ENCODE measurements at regions not wholly inside any gene's neighbourhood (a gene's known extent, or its start where the extent isn't known, plus 50 kb on each side); places are given as distances from the start of the nearest gene placed in this dataset.

DNA sequence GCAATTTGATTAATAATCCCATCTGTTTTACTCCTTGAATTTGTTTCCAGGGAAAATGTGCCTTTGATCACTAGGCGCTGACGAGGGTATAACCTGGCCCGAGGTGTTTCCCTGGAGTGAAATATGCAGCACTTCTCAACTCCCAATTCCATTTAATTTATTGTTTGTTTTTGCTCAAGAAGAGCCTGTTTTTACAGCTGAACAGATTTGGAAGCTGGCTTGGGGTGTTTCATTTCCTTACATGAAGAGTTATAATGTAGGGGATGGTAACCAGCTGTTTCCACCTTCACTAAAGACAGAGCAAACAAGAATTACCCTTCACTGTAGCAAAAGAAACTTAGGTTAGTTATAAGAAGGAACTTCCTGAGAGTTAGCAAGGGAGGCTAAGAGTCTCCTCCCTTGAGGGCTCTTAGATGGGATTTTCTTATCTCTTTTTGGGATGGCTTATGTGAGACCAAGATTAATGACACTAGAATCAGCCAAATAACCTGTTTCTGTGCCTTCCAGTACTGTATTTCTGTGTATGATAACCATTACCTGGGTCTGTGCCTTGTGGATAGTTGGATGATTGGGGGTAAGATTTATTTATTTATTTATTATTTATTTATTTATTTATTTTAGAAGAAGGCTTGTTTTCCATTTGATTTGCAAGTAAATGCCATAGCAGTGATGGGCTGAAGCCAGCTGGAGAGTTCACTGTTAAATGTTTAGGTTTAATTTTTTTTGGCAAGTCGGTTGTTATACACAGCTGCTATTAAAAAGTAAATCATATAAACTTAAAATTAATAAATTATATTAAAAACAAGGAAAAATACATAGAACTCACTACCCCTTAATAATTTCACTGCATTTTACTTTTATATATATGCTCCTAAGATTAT, 162.2 kb upstream of the BMP2 start:
- H3K27ac ChIP-seq (ENCODE audit: low read depth, low read length) = no peak overlapping the region
- no peaks in the 10 kb centered on the region for H3K27me3 ChIP-seq (ENCODE audit: control insufficient read depth, insufficient read depth, low read length)
- H3K9me3 ChIP-seq (ENCODE audit: control insufficient read depth, insufficient read depth, low read length) = no peaks in the 10 kb centered on the region
- H3K36me3 ChIP-seq (ENCODE audit: control insufficient read depth, insufficient read depth, low read length) = no peaks in the 10 kb centered on the region
- no peaks in the 10 kb centered on the region for H3K4me1 ChIP-seq (ENCODE audit: control insufficient read depth, insufficient read depth, low read length)
- WGBS (ENCODE audit: insufficient coverage) = no CpG with 5 or more reads among the region's 4 CpGs
- H3K4me3 ChIP-seq (ENCODE audit: low read depth, low read length) = no peak overlapping the region
- peak in 2 of 6 donors; percentile 5 to 25 for DNase-seq (ENCODE audit: low read depth in 4 of 6, low spot score in 6 of 6)

DNA sequence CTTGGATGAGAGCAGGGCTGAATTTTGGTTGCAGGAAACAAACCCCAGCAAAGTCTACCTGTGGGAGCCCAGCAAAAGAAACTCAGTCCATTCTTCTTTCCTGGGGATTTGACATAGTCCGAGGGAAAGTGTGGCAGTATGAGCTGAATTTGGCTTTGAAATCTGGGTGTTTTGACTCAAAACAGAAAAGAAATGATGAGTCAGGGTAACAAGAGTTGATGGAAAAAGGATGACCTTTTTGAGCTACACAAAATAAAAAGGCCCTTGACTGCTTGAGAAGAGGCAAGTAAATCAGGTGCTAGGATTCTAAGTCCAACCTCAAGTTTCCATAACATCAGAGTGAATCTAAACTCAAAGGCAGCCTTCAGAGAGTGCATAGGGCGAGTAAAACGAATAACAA, 163.3 kb upstream of the BMP2 start:
- no peak for DNase-seq (ENCODE audit: low read depth in 4 of 6, low spot score in 6 of 6)
- H3K4me3 ChIP-seq (ENCODE audit: low read depth, low read length) = no peak overlapping the region
- no peaks in the 10 kb centered on the region for H3K9me3 ChIP-seq (ENCODE audit: control insufficient read depth, insufficient read depth, low read length)
- no peaks in the 10 kb centered on the region for H3K27me3 ChIP-seq (ENCODE audit: control insufficient read depth, insufficient read depth, low read length)
- H3K36me3 ChIP-seq (ENCODE audit: control insufficient read depth, insufficient read depth, low read length) = no peaks in the 10 kb centered on the region
- H3K27ac ChIP-seq (ENCODE audit: low read depth, low read length) = no peak overlapping the region
- 90% methylated on average over 3 of the region's 3 CpGs for WGBS (ENCODE audit: insufficient coverage)
- no peaks in the 10 kb centered on the region for H3K4me1 ChIP-seq (ENCODE audit: control insufficient read depth, insufficient read depth, low read length)

DNA sequence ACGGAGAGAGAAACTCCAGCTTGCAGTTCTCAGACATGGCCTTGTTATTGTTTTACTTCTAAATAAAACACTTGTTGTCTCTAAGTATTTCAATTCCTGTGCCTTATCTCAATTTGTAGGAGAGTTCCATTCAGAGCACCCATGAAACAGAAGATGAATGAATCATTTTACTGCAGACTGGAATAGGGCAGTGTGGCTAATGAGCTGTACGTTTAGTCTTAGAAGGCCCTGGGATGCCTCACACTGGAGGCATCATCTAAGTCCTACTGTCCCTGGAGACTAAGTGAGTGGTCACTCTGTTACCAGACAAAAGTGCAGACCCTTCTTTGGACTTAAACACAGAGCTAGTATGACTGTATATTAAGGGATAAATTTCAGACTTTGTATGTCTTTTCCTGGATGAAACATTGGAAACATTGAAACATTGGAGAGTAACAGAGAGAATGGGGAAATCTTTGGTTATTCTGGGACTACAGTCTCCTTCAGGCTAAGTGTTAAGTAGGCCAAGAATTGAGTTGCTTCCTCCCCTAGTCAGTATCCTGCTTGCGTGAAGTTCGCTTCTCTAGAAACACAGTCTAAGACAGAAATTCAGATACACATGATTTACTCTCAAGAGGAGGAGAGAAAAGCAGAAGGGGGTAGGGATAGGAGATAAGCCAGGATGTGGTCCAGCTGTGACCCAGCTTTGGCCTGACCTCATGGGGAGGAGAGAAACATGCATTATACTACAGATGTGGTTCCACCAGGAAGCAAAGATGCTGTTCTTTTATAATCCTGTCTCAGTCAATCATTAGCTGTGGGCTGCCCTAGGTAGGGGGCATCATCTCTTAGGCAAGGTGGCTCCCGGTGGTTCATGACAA, 167.4 kb upstream of the BMP2 start:
- Histone ChIP-seq H3K4me1 (ENCODE audit: control insufficient read depth, insufficient read depth, low read length) (no peaks in the 10 kb centered on the region), H3K9me3 (ENCODE audit: control insufficient read depth, insufficient read depth, low read length) (no peaks in the 10 kb centered on the region), H3K27ac (ENCODE audit: low read depth, low read length) (no peak overlapping the region), H3K4me3 (ENCODE audit: low read depth, low read length) (no peak overlapping the region), H3K36me3 (ENCODE audit: control insufficient read depth, insufficient read depth, low read length) (no peaks in the 10 kb centered on the region), H3K27me3 (ENCODE audit: control insufficient read depth, insufficient read depth, low read length) (no peaks in the 10 kb centered on the region)
- 29% methylated on average over 1 of the region's 5 CpGs for whole genome bisulfite sequencing (ENCODE audit: insufficient coverage)
- no peak for DNase-seq (ENCODE audit: low read depth in 4 of 6, low spot score in 6 of 6)

DNA sequence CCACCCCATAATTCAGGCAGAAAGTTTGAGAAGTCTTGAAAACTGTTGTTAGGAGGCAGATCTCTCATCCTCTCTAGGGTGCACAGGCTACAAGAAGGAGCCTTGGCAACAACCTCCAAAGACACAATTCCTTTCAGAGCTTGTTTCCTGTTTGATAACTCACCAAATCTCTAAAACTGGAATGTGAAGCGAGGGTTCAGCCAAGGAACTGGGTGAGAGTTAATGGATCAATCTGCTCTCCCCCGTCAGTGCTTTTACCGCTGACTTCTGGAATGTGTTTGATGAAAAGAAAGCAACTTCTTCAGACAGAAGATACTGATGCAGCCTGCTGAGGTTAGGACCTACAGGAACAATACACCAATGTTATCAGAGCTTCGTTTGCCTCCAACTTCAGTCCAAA, 171.8 kb upstream of the BMP2 start:
- no peak overlapping the region for H3K4me3 ChIP-seq (ENCODE audit: low read depth, low read length)
- no peaks in the 10 kb centered on the region for H3K4me1 ChIP-seq (ENCODE audit: control insufficient read depth, insufficient read depth, low read length)
- H3K36me3 ChIP-seq (ENCODE audit: control insufficient read depth, insufficient read depth, low read length) = no peaks in the 10 kb centered on the region
- DNase-seq (ENCODE audit: low read depth in 4 of 6, low spot score in 6 of 6) = no peak
- WGBS (ENCODE audit: insufficient coverage) = 30% methylated on average over 2 of the region's 4 CpGs
- no peaks in the 10 kb centered on the region for H3K9me3 ChIP-seq (ENCODE audit: control insufficient read depth, insufficient read depth, low read length)
- no peak overlapping the region for H3K27ac ChIP-seq (ENCODE audit: low read depth, low read length)
- no peaks in the 10 kb centered on the region for H3K27me3 ChIP-seq (ENCODE audit: control insufficient read depth, insufficient read depth, low read length)

DNA sequence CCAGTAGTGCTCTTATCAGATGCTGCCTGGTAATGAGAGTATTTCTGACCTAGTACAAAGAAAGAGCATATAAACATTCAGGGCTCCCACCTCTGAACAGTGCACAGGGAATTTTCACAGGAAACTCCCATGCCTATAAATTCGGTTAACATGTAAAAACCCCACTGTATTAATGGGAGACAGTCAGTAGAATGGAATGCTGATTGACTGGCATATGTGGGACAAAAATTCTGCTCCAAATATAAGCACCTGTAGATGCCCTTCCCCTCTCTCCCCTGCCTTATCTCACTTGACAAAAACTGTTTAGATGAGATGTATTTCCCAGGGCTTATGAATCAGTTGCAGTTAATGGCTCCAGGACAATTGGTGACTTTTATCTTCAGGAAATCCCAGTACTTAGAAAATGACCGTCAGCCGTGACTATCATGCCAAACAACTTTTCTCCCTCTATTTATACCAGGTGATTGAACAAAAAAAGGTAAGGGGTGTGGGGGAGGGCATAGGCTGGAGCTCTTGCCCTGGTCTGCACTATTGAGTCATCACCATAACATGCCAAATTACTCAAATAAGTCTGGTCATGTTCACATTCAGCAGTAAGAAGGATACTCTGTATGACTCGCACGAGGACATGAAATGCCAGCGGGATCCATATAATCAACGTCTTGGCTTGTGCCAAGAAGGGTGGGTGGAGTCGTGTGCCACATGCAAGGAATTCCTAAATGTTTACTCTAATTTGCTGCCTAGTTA, 176.4 kb upstream of the BMP2 start:
- no peaks in the 10 kb centered on the region for H3K4me1 ChIP-seq (ENCODE audit: control insufficient read depth, insufficient read depth, low read length)
- H3K36me3 ChIP-seq (ENCODE audit: control insufficient read depth, insufficient read depth, low read length) = no peaks in the 10 kb centered on the region
- 80% methylated on average over 2 of the region's 8 CpGs for WGBS (ENCODE audit: insufficient coverage)
- H3K4me3 ChIP-seq (ENCODE audit: low read depth, low read length) = no peak overlapping the region
- no peaks in the 10 kb centered on the region for H3K9me3 ChIP-seq (ENCODE audit: control insufficient read depth, insufficient read depth, low read length)
- DNase-seq (ENCODE audit: low read depth in 4 of 6, low spot score in 6 of 6) = no peak
- no peak overlapping the region for H3K27ac ChIP-seq (ENCODE audit: low read depth, low read length)
- H3K27me3 ChIP-seq (ENCODE audit: control insufficient read depth, insufficient read depth, low read length) = no peaks in the 10 kb centered on the region

DNA sequence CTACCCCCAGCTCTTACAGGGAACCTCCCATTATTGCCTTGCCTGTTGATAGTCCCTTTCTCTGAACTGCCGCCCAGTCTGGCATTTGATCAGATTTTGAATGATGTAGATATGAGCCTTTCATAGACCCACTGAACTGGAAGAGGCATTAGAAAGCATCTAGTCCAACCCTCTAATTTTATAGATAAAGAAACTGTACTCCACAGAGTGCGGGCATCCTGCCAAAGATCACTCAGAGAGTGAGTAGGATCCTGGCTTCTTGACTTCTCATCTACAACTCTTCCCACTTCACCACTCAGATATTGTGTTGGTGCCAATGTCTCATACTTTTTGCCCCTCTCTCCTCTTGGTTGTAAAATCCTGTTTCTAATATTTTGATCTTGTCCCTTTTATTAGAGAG, 179.2 kb upstream of the BMP2 start:
- Histone ChIP-seq H3K9me3 (ENCODE audit: control insufficient read depth, insufficient read depth, low read length) (no peaks in the 10 kb centered on the region), H3K27me3 (ENCODE audit: control insufficient read depth, insufficient read depth, low read length) (no peaks in the 10 kb centered on the region), H3K36me3 (ENCODE audit: control insufficient read depth, insufficient read depth, low read length) (no peaks in the 10 kb centered on the region), H3K4me1 (ENCODE audit: control insufficient read depth, insufficient read depth, low read length) (no peaks in the 10 kb centered on the region), H3K27ac (ENCODE audit: low read depth, low read length) (no peak overlapping the region), H3K4me3 (ENCODE audit: low read depth, low read length) (no peak overlapping the region)
- WGBS (ENCODE audit: insufficient coverage) = no CpG with 5 or more reads among the region's 2 CpGs
- DNase-seq (ENCODE audit: low read depth in 4 of 6, low spot score in 6 of 6) = peak in 1 of 6 donors; percentile 33

DNA sequence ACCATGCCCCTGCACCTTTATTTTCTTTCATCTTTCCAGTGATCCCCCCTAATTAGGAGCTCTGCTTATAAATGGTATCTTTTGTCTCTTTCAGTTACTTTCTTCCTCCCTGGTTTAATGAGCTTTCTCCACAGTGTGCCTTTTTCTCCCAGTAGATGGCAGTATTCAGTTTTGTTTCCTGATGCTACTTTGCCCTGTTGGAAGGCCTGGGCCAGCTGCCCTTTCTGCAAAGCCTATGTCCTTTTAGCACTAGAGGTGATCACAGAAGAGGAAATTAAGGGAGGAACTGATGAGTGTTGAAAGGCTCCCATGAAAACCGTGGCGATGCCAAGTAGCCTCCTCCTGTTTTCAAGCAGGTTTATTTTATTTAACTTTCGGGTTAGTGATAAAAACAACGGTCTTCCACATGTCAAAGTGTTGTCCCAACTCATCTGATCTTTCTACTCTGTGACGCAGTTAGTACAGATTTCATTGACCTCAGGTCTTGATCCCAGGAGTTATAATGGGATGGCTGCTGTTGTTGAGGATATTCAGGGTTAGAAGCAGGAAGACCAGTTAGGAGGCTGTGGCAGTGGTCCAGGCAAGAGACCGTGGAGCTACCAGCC, 184.2 kb upstream of the BMP2 start:
- Histone ChIP-seq H3K27me3 (ENCODE audit: control insufficient read depth, insufficient read depth, low read length) (no peaks in the 10 kb centered on the region), H3K27ac (ENCODE audit: low read depth, low read length) (no peak overlapping the region), H3K4me3 (ENCODE audit: low read depth, low read length) (no peak overlapping the region), H3K4me1 (ENCODE audit: control insufficient read depth, insufficient read depth, low read length) (no peaks in the 10 kb centered on the region), H3K36me3 (ENCODE audit: control insufficient read depth, insufficient read depth, low read length) (no peaks in the 10 kb centered on the region), H3K9me3 (ENCODE audit: control insufficient read depth, insufficient read depth, low read length) (no peaks in the 10 kb centered on the region)
- DNase-seq (ENCODE audit: low read depth in 4 of 6, low spot score in 6 of 6) = peak in 3 of 6 donors; percentile 26 to 78 (median 63)
- WGBS (ENCODE audit: insufficient coverage) = 72% methylated on average over 4 of the region's 6 CpGs

- Histone ChIP-seq H3K4me3 (ENCODE audit: low read depth, low read length) (no peak overlapping the region), H3K27me3 (ENCODE audit: control insufficient read depth, insufficient read depth, low read length) (no peaks in the 10 kb centered on the region), H3K36me3 (ENCODE audit: control insufficient read depth, insufficient read depth, low read length) (no peaks in the 10 kb centered on the region), H3K27ac (ENCODE audit: low read depth, low read length) (no peak overlapping the region), H3K9me3 (ENCODE audit: control insufficient read depth, insufficient read depth, low read length) (no peaks in the 10 kb centered on the region), H3K4me1 (ENCODE audit: control insufficient read depth, insufficient read depth, low read length) (no peaks in the 10 kb centered on the region)
- no peak for DNase-seq (ENCODE audit: low read depth in 4 of 6, low spot score in 6 of 6)
- 100% methylated on average over 1 of the region's 2 CpGs for WGBS (ENCODE audit: insufficient coverage)
Measured at GRCh38 chr20:6582449-6582848, 185.0 kb upstream of the BMP2 start.

GRCh38 chr20:6580486-6580885, 187.0 kb upstream of the BMP2 start:
- Histone ChIP-seq H3K4me3 (ENCODE audit: low read depth, low read length) (no peak overlapping the region), H3K9me3 (ENCODE audit: control insufficient read depth, insufficient read depth, low read length) (no peaks in the 10 kb centered on the region), H3K4me1 (ENCODE audit: control insufficient read depth, insufficient read depth, low read length) (no peaks in the 10 kb centered on the region), H3K27ac (ENCODE audit: low read depth, low read length) (no peak overlapping the region), H3K27me3 (ENCODE audit: control insufficient read depth, insufficient read depth, low read length) (no peaks in the 10 kb centered on the region), H3K36me3 (ENCODE audit: control insufficient read depth, insufficient read depth, low read length) (no peaks in the 10 kb centered on the region)
- 97% methylated on average over 4 of the region's 4 CpGs for WGBS (ENCODE audit: insufficient coverage)
- DNase-seq (ENCODE audit: low read depth in 4 of 6, low spot score in 6 of 6) = no peak

Measured in spinal cord (tissue), 9 donors.